GM12873 (cell line): ENCODE measurements at regions not wholly inside any gene's neighbourhood (a gene's known extent, or its start where the extent isn't known, plus 50 kb on each side); places are given as distances from the start of the nearest gene placed in this dataset.

Source experiments
- TF ChIP-seq, protein P1 (sequence below): IDR thresholded peaks from 2 replicates; pipeline ENCODE4 v1.5.1; 2012; ENCODE audit warnings: low read depth, mild to moderate bottlenecking, moderate library complexity, low read length, control low read depth; ENCODE audit not compliant: insufficient read depth; ENCODE audit errors: missing control alignments

DNA sequence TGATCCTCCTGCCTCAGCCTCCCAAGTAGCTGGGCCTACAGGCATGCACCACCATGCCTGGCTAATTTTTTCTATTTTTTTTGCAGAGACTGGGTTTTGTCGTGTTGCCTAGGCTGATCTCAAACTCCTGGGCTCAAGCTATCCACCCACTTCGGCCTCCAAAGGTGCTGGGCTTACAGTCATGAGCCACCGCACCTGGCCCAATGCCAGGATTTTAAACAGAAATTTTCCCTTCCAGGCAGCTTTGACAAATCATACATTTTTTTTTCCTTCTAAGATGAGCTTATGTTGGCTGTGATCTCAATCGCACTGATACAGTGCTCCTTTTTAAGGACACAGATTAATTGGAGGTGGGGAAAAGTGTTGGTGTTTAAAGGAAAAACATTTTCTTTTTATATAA, 73.2 kb upstream of the CD2AP start:
- TF ChIP-seq, protein P1, sequence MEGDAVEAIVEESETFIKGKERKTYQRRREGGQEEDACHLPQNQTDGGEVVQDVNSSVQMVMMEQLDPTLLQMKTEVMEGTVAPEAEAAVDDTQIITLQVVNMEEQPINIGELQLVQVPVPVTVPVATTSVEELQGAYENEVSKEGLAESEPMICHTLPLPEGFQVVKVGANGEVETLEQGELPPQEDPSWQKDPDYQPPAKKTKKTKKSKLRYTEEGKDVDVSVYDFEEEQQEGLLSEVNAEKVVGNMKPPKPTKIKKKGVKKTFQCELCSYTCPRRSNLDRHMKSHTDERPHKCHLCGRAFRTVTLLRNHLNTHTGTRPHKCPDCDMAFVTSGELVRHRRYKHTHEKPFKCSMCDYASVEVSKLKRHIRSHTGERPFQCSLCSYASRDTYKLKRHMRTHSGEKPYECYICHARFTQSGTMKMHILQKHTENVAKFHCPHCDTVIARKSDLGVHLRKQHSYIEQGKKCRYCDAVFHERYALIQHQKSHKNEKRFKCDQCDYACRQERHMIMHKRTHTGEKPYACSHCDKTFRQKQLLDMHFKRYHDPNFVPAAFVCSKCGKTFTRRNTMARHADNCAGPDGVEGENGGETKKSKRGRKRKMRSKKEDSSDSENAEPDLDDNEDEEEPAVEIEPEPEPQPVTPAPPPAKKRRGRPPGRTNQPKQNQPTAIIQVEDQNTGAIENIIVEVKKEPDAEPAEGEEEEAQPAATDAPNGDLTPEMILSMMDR: no peak

DNA sequence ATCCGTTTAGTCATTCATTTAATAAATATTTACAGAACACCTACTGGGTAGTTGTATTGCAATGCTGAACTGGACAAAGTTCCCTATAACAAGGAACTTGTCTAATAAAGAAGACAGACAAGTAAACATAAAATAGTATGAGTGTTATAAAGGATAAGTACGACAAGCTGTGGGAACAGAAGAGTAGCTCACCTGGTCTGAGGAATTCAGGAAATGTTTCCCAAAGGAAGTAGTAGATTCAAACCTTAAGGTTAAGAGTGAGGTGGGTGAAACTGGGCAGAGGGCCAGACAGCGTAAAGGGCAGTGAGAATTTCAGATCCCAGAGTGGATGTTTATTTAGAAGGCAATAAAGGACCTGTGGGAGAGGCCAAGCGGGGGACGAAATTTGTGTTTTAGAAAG, 72.3 kb upstream of the CD2AP start:
- TF ChIP-seq, protein P1: no peak

DNA sequence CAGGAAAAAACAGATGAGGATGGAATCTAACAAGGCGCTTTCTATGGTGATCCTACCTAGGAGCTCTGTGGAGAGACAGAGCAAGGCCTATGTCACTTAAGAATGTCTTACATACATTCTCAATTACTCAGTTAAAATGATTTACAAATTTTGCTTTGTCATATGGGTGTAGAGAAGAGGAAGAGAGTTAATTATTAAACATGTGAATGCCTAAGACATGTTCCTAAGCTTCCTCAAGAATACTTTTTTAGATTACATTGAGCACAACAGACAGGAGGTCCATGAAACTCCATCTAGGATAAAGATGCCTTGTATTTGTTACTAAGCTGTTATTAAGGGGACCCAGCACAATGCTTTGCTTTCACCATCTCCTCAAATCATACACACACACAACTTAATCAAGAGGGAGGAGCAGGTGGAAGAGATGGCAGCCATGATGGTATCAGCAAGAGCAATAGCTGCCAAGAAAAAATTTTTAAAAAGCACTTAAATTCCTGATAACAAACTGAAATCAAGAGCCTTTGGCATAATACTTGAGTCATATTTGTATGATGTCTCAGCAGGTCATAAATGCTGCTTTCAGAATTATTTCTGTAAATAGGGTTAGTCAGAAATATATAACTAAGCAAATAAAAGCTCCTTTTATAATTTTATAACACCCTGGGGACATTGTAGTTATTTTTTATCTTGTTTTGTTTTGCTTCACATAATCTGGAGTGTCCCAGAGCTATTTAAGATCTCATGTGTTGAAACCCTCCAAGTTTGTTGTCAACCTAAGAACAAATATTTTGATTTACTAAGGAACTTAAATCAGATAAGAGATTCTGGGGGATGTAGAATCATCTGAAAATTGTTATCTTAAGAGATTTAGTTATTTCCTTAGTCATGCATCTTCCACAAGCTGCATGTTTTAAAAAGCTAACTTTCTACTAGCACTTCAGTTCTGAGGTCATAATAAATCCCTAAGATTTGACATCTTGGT, 70.0 kb upstream of the CD2AP start:
- TF ChIP-seq, protein P1: no peak

DNA sequence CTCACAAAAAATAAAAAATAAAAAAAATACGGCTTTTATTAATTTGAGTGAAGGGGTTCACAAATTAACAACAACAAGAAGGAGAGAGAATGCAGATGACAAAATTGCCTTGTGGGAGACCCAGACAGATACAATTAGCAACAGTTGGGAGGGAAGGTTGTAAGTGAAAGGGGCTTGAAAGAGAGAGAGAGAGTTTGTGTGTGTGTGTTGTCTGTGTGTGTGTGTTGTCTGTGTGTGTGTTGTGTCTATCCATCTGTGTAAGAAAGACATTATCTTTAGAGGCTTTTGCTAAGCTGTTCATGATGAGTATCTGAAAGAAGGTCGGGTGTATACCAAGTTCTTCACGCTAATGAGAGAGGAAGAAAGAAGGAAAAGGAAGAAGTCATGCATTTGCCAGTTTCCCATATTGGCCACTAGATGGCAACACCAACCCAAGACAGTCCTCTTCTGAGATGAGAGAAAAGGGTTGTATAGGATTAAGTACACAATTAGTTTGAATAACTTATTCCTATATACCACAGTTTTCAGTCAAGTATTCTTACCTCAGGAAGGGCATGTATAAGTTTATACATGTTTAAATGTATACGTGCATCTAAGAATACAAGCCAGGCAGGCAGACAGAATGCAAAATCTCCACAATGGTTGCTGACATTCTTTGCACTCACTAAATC, 63.7 kb upstream of the CD2AP start:
- TF ChIP-seq, protein P1: peak; percentile 84

DNA sequence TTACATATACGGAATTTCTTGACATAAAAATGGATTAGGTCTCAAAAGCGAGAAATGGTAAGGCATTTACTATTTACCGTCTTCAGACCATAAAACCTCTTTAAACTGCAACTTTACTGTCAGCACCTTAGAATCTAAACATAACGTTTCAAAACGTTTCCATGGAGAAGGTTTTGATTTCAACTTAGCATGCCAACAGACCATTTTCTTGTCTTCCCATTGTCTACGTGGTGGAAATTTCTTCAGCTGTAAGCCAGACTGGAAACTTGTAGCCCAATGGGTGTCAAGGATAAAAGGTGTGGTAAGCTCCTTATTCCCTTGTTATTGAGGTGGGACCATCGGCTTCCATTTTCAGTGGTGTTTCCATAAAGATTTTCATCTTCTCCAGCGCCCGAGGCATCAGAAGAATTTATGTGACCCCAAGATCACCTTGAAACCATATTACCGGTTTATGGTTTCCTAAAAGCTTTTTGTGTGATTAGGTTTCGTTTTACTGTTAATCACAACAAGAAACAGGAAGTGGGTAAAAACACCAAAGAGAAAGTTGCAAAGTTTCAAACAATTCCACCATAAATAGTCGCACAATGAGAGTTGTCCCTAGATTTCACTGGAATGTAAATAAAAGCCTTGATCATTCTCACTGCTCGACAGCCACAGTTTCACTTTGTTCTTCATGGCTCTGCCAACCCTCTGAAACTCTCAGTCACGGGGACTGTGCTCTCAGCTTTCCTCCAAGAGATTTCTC, 63.0 kb upstream of the CD2AP start:
- TF ChIP-seq, protein P1: no peak

DNA sequence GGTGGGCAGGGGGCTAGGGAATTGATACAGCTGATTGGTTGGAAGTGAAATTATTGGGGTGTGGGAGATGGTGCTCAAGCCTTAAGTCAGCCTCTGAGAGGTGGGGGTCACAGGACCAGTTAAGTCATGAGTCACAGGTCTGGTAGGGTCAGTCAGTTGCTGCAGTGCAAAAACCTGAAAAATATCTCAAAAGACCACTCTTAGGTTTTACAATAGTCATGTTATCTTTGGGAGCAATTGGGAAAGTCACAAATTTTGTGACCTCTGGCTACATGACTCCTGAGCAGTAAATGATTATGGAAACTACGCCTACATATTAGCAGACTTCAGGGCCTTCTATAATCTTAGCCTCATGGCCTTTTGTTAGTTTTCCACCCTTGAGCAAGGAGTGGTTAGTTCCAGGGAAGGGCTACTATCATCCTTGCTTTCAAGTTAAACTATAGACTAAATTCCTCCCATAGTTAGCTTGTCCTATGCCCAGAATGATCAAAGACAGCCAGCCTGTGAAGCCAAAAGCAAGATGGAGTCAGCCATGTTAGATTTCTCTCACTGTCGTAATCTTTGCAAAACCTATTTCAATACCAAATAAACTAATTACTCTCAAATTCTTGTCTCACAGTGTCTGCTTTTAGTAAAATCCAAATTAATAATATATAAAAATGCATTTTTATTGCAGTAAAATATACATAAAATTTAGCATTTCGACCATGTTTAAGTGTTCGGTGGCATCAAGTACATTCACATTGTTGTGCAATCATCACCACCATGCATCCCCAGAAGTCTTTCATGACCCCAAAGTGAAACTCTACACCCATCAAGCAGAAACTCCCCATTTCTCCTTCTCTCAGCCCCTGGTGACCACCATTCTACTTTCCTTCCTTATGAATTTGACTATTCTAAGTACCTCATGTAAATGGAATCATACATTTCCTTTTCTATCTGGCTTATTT, 60.9 kb upstream of the CD2AP start:
- TF ChIP-seq, protein P1: no peak
